LNCaP clone FGC (cell line): ENCODE measurements at regions not wholly inside any gene's neighbourhood (a gene's known extent, or its start where the extent isn't known, plus 50 kb on each side); places are given as distances from the start of the nearest gene placed in this dataset.

Source experiments
- DNase-seq: peaks from one replicate; pipeline ENCODE4 v3.0.0-alpha.2; 2011; ENCODE audit warnings: low read depth
- H3K4me3 ChIP-seq: 2 replicates; pipeline ENCODE4 v1.5.1; 2011; ENCODE audit warnings: mild to moderate bottlenecking, low read depth, low read length, control low read depth
- CTCF ChIP-seq: IDR thresholded peaks from 2 replicates; pipeline ENCODE4 v1.5.1; 2012; ENCODE audit warnings: mild to moderate bottlenecking; ENCODE audit not compliant: control insufficient read depth, insufficient read depth; ENCODE audit errors: extremely low read depth

- no peak for DNase-seq
- no peak for TF ChIP-seq CTCF
- no peak overlapping the region for H3K4me3 ChIP-seq
Observed at GRCh38 chr3:163347944-163348343, 1730.4 kb downstream of the SI start.

DNA sequence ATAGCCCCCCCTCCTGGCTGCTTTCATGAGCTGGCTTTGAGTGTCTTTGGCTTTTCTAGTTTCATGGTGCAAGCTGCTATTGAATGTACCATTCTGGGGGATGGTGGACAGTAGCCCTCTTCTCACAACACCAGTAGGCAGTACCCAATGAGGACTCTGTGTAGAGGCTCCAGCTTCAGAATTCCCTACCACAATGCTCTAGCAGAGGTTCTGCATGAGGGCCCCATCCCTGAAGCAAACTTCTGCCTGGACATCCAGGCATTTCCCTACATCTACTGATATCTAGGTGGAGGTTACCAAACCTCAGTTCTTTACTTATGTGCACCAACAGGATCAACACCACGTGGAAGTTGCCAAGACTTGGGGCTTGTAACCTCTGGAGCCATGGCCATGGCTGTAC is 1742.9 kb downstream of the SI start:
- no peak overlapping the region for H3K4me3 ChIP-seq
- no peak for TF ChIP-seq CTCF
- no peak for DNase-seq

DNA sequence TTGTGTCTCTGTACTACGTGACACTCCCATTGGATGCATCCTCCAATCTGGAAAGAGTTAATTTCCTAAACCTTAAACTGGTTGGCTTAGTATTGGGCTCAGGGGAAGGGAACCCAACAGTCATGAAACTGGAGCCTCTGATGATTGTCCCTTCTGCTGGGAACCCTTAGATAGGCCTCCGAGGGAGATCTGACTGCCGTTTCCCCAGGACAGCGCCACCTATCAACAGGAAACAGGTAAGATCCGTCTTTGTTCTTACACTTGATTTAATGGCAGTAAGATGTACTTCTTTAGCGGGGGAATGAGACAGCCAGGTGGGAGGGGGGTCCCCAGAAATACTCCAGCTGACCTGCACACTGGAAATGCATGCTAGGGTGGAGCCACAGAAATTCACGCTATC is 1749.6 kb downstream of the SI start:
- no peak for TF ChIP-seq CTCF
- DNase-seq, result no peak
- no peak overlapping the region for H3K4me3 ChIP-seq

- no peak overlapping the region for H3K4me3 ChIP-seq
- DNase-seq, result no peak
- TF ChIP-seq CTCF, result no peak
Observed at GRCh38 chr3:163327086-163327485, 1751.2 kb downstream of the SI start.

DNA sequence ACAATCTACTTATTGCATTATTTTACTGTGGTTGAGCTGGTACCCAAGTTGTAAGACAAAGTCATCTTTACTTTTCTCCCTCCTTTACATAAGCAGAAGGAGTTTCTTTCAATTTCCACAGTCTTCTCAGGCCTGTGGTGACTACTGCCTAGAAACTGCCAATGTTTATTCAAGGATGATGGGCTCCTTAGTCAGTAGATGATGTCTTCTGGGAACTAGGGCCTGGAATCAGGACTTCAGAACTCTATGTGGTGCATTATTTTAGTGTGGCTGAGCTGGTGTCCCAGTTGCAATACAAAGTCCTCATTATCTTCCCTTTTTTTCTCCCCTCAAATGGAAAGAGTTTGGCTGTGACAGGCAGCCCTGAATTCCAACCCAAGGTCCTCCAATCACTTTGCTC is 1762.5 kb downstream of the SI start:
- TF ChIP-seq CTCF, result no peak
- no peak overlapping the region for H3K4me3 ChIP-seq
- DNase-seq, result no peak

GRCh38 chr3:163306405-163306804 is 1771.9 kb downstream of the SI start:
- no peak for DNase-seq
- TF ChIP-seq CTCF, result no peak
- no peak overlapping the region for H3K4me3 ChIP-seq

DNA sequence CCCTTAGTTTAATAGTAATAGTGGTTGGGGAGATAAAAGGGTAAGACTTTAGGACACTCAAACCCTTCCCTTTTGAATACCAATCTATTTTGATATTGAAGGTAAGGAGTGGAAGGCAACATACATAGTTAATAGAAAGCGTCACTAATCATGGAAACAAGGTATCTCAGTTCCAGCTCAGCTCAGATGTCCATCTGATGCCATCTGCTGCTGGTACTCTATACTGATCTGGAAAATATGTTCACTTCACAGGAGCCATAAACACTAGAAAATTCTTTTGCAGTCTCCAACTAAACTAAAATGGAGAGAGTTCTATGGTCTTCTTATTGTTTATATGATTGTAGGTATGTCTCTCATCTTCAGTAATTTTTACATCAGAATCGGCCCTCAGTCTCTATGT is 1777.1 kb downstream of the OTOL1 start:
- no peak overlapping the region for H3K4me3 ChIP-seq
- TF ChIP-seq CTCF, result peak; percentile 24; the same call in 1 of the 2 replicates
- no peak for DNase-seq
